IPS-15b (cell line): ENCODE measurements at regions not wholly inside any gene's neighbourhood (a gene's known extent, or its start where the extent isn't known, plus 50 kb on each side); places are given as distances from the start of the nearest gene placed in this dataset.

Source experiments
- H3K27me3 ChIP-seq: one replicate; pipeline ENCODE4 v1.6.1; 2013; ENCODE audit warnings: low read length; ENCODE audit not compliant: control insufficient read depth, insufficient read depth
- H3K36me3 ChIP-seq: one replicate; pipeline ENCODE4 v1.6.1; 2013; ENCODE audit warnings: low read length; ENCODE audit not compliant: control insufficient read depth, insufficient read depth
- H3K4me1 ChIP-seq: one replicate; pipeline ENCODE4 v1.6.1; 2013; ENCODE audit warnings: mild to moderate bottlenecking, low read length; ENCODE audit not compliant: control insufficient read depth, insufficient read depth
- H3K4me3 ChIP-seq: one replicate; pipeline ENCODE4 v1.5.1; 2013; ENCODE audit warnings: low read depth, low read length
- H3K9ac ChIP-seq: one replicate; pipeline ENCODE4 v1.6.1; 2013; ENCODE audit warnings: low read depth, mild to moderate bottlenecking, low read length
- H3K9me3 ChIP-seq: one replicate; pipeline ENCODE4 v1.6.1; 2013; ENCODE audit warnings: mild to moderate bottlenecking, low read length; ENCODE audit not compliant: control insufficient read depth, insufficient read depth

DNA sequence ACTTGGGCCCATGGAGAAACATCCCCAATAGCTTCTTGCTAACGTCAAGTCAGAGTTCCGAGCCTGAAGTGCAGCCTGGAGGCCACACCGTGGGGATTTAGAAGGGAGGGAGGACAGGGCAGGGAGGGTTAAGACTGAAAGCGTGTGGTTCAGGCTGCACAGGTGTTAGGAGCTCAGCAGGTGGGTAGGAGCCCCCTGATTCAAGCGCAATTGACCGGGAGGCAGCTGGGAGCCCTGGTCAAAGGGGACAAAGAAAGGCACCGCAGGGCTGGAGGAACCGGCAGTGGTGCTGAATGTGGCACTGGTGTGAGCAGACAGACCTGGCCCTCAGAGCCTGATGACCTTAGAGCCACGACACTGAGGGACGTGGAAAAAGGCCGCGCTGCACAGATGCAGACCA, 149.6 kb downstream of the TMEM18 start:
- Histone ChIP-seq H3K27me3 (no peaks in the 10 kb centered on the region), H3K9me3 (no peaks in the 10 kb centered on the region), H3K36me3 (no peaks in the 10 kb centered on the region), H3K9ac (no peak overlapping the region), H3K4me3 (no peak overlapping the region), H3K4me1 (no peaks in the 10 kb centered on the region)

DNA sequence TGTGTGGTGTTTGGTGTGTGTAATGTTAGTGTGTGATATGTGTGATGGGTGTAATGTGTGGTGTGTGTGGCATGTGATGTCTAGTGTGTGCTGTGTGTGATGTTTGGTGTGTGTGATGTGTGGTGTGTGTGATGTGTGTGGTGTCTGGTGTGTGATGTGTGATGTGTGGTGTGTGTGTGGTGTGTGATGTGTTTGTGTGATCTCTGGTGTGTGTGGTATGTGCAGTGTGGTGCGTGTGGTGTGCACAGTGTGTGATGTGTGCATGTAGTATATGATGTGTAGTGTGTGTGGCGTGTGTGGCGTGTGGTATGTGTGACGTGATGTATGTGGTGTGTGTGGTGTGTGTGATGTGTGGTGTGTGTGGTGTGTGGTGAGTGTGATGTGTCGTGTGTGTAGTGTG, 150.3 kb downstream of the TMEM18 start:
- Histone ChIP-seq H3K9ac (no peak overlapping the region), H3K9me3 (no peaks in the 10 kb centered on the region), H3K4me3 (no peak overlapping the region), H3K36me3 (no peaks in the 10 kb centered on the region), H3K4me1 (no peaks in the 10 kb centered on the region), H3K27me3 (no peaks in the 10 kb centered on the region)

DNA sequence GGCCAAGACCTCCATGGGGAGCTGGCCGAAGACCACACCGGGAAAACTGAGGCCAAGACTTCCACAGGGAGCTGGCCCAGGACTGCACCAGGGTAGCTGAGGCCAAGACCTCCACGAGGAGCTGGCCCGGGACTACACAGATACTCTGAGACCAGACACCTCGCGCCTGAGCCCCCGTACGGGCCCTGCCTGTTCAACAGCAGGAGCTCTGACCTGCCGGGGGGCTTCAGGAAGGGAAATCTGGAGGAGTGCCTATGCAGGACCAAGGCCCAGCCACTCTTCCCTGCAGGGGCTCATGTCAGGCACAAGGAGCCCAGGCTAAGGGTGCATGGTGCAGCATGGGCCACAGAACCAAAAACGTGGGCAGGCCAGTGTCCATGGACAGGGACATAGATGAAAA, 151.6 kb downstream of the TMEM18 start:
- Histone ChIP-seq H3K9ac (no peak overlapping the region), H3K4me1 (no peaks in the 10 kb centered on the region), H3K4me3 (no peak overlapping the region), H3K36me3 (no peaks in the 10 kb centered on the region), H3K27me3 (no peaks in the 10 kb centered on the region), H3K9me3 (no peaks in the 10 kb centered on the region)

DNA sequence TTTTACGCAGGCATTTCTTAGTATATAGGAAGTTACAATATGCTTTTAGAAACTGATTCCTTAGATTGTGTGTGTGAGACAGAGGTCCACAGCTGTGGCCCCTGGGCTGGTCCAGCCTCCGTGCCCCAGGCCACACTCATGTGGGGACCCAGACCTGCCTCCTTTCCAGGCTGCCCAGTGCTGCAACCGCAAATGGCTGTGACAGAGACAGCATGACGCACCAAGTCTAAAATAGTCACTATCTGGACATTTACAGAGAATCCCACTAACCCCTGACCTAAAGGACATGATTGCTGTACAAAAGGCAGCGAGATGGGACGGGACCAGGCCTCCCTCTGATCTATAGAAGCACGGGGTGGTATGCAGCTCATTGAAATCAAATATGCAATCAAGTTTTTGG, 152.2 kb downstream of the TMEM18 start:
- H3K9me3 ChIP-seq: no peaks in the 10 kb centered on the region
- no peak overlapping the region for H3K9ac ChIP-seq
- no peak overlapping the region for H3K4me3 ChIP-seq
- H3K4me1 ChIP-seq: no peaks in the 10 kb centered on the region
- H3K36me3 ChIP-seq: no peaks in the 10 kb centered on the region
- no peaks in the 10 kb centered on the region for H3K27me3 ChIP-seq

DNA sequence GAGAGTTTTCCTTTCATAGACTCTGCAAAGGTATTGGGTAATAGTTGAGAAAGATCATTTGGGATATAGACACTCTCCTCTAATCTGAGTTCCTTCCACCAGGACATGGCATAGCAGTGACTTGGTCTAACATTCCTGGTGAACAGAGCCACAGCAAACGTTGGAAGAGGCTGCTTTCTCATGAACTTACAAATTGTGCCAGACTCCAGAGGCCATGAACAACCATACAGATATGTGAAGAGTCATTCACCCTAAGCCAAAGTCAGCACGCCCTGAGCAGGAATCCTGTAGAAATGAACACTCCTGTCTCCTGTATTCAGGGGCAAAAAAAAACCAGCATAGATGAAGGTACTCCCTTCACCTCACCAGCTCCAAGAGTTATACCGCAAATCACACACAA, 152.8 kb downstream of the TMEM18 start:
- H3K4me1 ChIP-seq: no peaks in the 10 kb centered on the region
- no peaks in the 10 kb centered on the region for H3K36me3 ChIP-seq
- no peaks in the 10 kb centered on the region for H3K9me3 ChIP-seq
- H3K27me3 ChIP-seq: no peaks in the 10 kb centered on the region
- no peak overlapping the region for H3K4me3 ChIP-seq
- no peak overlapping the region for H3K9ac ChIP-seq

DNA sequence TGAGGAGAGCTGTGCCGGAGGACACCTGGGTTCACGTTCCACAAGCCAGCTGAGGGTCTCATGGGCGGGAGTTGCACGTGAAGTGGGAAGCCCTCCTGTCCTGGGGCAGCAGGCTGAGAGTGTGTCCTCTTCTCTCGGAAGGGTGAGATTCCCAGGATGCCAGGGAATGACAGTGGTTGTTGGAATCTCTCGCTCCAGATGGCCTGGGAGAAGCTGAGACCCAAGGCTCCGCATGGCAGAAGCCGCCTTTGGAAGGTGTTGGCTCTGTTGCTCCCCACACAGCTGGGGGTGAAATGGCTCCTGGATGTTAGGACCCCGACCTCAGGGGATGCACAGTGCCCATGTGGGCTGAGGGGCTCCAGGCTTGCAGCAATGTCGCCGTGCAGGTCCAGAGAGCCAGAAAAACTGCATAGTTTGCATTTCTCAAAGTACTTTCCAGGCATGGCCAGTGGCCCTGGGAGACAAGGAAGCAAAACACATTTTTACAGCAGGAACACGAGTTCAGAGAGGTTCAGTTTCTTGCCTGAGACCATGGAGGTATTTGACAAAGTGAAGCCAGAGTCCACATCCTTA, 153.4 kb downstream of the TMEM18 start:
- H3K4me1 ChIP-seq: no peaks in the 10 kb centered on the region
- H3K9ac ChIP-seq: no peak overlapping the region
- no peaks in the 10 kb centered on the region for H3K9me3 ChIP-seq
- H3K4me3 ChIP-seq: no peak overlapping the region
- H3K27me3 ChIP-seq: no peaks in the 10 kb centered on the region
- H3K36me3 ChIP-seq: no peaks in the 10 kb centered on the region

DNA sequence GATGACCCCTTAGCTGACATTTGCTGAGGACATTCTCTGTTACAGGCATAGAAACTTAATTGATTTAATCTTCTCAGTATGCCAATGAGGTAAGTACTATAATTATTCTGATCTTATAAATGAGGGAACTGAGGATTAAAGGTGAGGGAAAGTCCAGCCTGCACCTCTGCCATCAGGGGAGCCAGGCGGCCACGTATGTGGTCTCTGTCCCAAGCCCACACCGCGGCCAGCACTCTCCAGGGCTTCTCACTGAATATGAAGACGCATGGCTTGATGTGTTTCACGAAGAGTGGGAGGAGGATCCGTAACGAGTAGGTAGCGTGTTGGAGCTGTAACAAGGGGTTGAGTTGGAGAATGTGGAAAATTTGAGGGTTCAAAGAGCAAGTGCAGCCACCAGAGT, 154.4 kb downstream of the TMEM18 start:
- no peak overlapping the region for H3K4me3 ChIP-seq
- H3K9me3 ChIP-seq: no peaks in the 10 kb centered on the region

DNA sequence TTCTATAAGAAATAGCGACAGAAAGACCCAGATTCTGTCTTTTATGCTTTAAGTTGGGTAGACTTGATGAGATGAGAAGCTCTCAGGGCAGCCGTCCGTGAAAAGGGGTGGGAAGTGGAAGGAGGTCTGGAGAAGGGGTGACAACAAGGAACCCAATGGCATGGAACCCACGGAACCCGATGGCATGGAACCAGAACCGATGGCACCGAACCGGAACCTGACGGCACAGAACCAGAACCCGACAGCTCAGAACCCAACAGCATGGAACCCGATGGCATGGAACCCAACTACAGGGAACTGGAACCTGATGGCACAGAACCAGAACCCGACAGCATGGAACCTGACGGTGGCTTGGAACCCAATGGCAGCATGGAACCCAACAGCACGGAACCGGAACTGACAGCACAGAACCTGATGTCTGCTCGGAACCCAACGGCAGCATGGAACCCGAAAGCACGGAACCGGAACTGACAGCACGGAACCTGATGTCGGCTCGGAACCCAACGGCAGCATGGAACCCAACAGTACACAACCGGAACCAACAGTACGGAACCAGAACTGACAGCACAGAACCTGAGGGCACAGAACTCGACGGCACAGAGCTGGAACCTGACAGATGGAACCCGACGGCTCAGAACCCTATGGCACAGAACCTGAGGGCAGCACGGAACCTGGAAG, 155.2 kb downstream of the TMEM18 start:
- H3K27me3 ChIP-seq: no peaks in the 10 kb centered on the region
- no peaks in the 10 kb centered on the region for H3K36me3 ChIP-seq

More for the DNA sequence above, 154.4 kb downstream of the TMEM18 start:
- H3K27me3 ChIP-seq: no peaks in the 10 kb centered on the region
- H3K9ac ChIP-seq: no peak overlapping the region
- H3K4me1 ChIP-seq: no peaks in the 10 kb centered on the region
- H3K36me3 ChIP-seq: no peaks in the 10 kb centered on the region

DNA sequence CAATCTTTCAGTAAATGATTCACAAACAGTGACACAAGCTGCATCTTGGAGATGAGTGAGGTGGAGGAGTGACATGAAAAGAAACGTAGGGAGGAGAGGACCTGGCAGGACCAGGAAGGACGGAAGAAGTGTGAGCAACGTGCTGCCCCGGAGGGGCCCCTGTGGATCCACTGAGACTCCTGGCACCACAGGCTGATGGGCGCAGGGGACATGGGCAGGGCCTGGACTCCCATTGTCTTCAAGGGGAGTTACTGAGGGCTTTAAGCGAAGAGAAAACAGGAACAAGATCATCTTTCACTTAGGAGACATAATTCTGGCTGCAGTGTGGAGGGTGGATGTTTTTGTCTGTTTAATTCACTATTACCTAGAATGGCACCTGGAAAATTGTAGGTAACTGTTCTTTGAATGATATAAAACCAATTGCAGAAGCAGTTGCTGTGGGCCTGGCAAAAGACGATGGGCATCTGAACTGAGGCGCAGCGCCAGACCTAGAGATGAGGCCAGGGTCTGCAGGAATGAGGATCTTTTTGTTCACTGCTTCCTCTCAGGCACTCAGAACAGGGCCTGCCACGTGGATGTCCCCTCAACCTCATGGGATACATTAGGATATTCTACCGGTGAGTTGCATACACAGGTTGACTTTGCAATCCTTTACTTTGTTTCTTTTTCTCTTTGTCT, 156.4 kb downstream of the TMEM18 start:
- Histone ChIP-seq H3K9me3 (no peaks in the 10 kb centered on the region), H3K4me3 (no peak overlapping the region), H3K36me3 (no peaks in the 10 kb centered on the region), H3K9ac (no peak overlapping the region), H3K27me3 (peaks cover 2% of the 10 kb centered on the region), H3K4me1 (no peaks in the 10 kb centered on the region)

More for the DNA sequence above, 155.2 kb downstream of the TMEM18 start:
- H3K9me3 ChIP-seq: no peaks in the 10 kb centered on the region
- no peak overlapping the region for H3K9ac ChIP-seq
- no peaks in the 10 kb centered on the region for H3K4me1 ChIP-seq
- no peak overlapping the region for H3K4me3 ChIP-seq

DNA sequence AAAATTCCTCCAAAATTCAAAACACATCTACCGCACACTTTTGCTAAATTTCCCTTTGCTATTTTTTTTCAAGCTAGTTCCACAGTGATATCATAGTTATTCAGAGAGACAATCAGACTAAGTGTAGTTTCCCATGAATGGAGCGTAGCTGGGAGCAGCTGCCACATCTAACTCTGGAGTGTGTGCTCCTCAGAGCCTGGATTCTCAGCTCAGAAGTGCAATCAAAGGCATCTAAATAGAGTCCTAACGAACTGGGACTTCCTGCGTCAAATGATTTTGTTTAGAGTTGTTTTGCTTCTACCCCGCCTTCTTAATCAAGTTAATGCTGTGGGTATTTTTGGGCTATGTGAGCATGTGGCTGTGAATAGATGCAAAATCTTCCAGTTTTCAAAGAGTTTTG, 160.3 kb downstream of the TMEM18 start:
- no peak overlapping the region for H3K9ac ChIP-seq
- H3K4me1 ChIP-seq: peaks cover 3% of the 10 kb centered on the region
- no peaks in the 10 kb centered on the region for H3K36me3 ChIP-seq
- H3K27me3 ChIP-seq: peaks cover 4% of the 10 kb centered on the region
- H3K4me3 ChIP-seq: no peak overlapping the region
- H3K9me3 ChIP-seq: no peaks in the 10 kb centered on the region

DNA sequence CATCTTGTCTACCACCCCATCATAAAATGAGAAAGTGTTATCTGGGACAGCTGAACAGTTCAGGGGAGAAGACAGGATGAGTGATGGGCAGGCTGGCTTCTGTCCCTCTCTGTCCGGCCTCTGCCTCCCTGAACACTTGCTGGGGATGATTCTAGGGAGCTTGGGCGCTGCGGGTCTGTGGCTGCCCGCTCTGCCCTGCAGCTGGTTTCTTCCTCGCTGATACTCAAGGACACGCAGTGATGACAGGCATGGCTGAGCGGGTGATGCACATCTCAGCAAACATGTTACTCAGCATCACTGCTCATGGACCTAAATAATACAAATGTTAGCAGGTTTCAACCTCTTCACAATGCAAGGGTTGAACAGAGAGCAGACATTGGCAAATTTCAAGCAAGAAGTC, 161.1 kb downstream of the TMEM18 start:
- Histone ChIP-seq H3K9ac (no peak overlapping the region), H3K9me3 (no peaks in the 10 kb centered on the region), H3K27me3 (peaks cover 4% of the 10 kb centered on the region), H3K36me3 (no peaks in the 10 kb centered on the region), H3K4me1 (peaks cover 3% of the 10 kb centered on the region), H3K4me3 (no peak overlapping the region)
